Neural cell (in vitro differentiated cells): ENCODE measurements at regions not wholly inside any gene's neighbourhood (a gene's known extent, or its start where the extent isn't known, plus 50 kb on each side); places are given as distances from the start of the nearest gene placed in this dataset.
A peak's percentile ranks its signal among the peaks of the same experiment; 100 is the strongest.

ENCODE experiments used
- H2AFZ ChIP-seq: fragments of 200-600, 300-800 bp; sonication (generic), shearing (Covaris generic); 2 replicates; pipeline ENCODE4 v1.6.0; 2014; ENCODE audit warnings: low read depth, mild to moderate bottlenecking, antibody characterized with exemption, low read length, moderate library complexity
- H3F3A ChIP-seq: fragments of 200-600 bp; shearing (Covaris generic); 2 replicates; pipeline ENCODE4 v1.6.1; 2016; ENCODE audit warnings: mild to moderate bottlenecking, moderate library complexity, mixed read lengths, antibody characterized with exemption, low read length; ENCODE audit not compliant: insufficient read depth, poor library complexity, severe bottlenecking
- H3K27ac ChIP-seq: fragments of 200-600, 300-800 bp; sonication (generic), shearing (Covaris generic); 2 replicates; pipeline ENCODE4 v1.5.1; 2014; ENCODE audit warnings: mild to moderate bottlenecking, low read length, moderate library complexity
- H3K27me3 ChIP-seq: fragments of 300-800, 200-600 bp; sonication (generic), shearing (Covaris generic); 2 replicates; pipeline ENCODE4 v1.6.0; 2014; ENCODE audit warnings: mild to moderate bottlenecking, low read depth, low read length, moderate library complexity; ENCODE audit not compliant: insufficient read depth
- H3K36me3 ChIP-seq: fragments of 300-800, 200-600 bp; sonication (generic), shearing (Covaris generic); 2 replicates; pipeline ENCODE4 v1.5.1; 2014; ENCODE audit warnings: mild to moderate bottlenecking, antibody characterized with exemption, low read length, moderate library complexity; ENCODE audit not compliant: insufficient read depth
- H3K4me2 ChIP-seq: fragments of 300-800, 200-600 bp; sonication (generic), shearing (Covaris generic); 2 replicates; pipeline ENCODE4 v1.6.0; 2014; ENCODE audit warnings: mild to moderate bottlenecking, low read length
- H3K4me3 ChIP-seq: fragments of 300-800, 200-600 bp; sonication (generic), shearing (Covaris generic); 2 replicates; pipeline ENCODE4 v1.5.1; 2014; ENCODE audit warnings: mild to moderate bottlenecking, low read length, moderate library complexity
- H3K79me2 ChIP-seq: fragments of 200-600 bp; shearing (Covaris generic); replicated peaks from 2 replicates; pipeline ENCODE4 v1.6.0; 2014; ENCODE audit warnings: mild to moderate bottlenecking, low read length, moderate library complexity; ENCODE audit not compliant: insufficient read depth
- H3K9ac ChIP-seq: fragments of 300-800, 200-600 bp; sonication (generic), shearing (Covaris generic); 2 replicates; pipeline ENCODE4 v1.6.1; 2016; ENCODE audit warnings: mild to moderate bottlenecking, low read length, mixed read lengths
- H3K9me2 ChIP-seq: fragments of 200-600 bp; shearing (Covaris generic); 2 replicates; pipeline ENCODE4 v1.6.1; 2016; ENCODE audit warnings: mild to moderate bottlenecking, low read length, mixed read lengths; ENCODE audit not compliant: insufficient read depth
- H3K9me3 ChIP-seq: fragments of 200-600, 300-800 bp; sonication (generic), shearing (Covaris generic); 2 replicates; pipeline ENCODE4 v1.6.1; 2016; ENCODE audit warnings: mild to moderate bottlenecking, mixed run types, low read length, moderate library complexity, mixed read lengths
- H4K20me1 ChIP-seq: fragments of 200-600 bp; shearing (Covaris generic); 2 replicates; pipeline ENCODE4 v1.6.1; 2016; ENCODE audit warnings: mild to moderate bottlenecking, mixed run types; ENCODE audit not compliant: insufficient read depth
- EP300 ChIP-seq: fragments of 450-650 bp; conservative IDR thresholded peaks from 2 replicates; pipeline ENCODE4 v1.6.1; 2014; ENCODE audit warnings: antibody characterized with exemption, mild to moderate bottlenecking, moderate library complexity; ENCODE audit not compliant: poor library complexity, severe bottlenecking
- EZH2 ChIP-seq: fragments of 200-600, 300-800 bp; shearing (Covaris generic), sonication (generic); IDR thresholded peaks from 2 replicates; pipeline ENCODE4 v1.6.1; 2014; ENCODE audit warnings: antibody characterized with exemption, low read length, borderline replicate concordance, mild to moderate bottlenecking; ENCODE audit not compliant: insufficient read depth, poor library complexity, severe bottlenecking
- POLR2AphosphoS5 ChIP-seq: IDR thresholded peaks from 2 replicates; pipeline ENCODE4 v1.6.1; 2012
- RAD21 ChIP-seq: fragments of 450-650 bp; conservative IDR thresholded peaks from 2 replicates; pipeline ENCODE4 v1.6.1; 2014; ENCODE audit warnings: antibody characterized with exemption, mild to moderate bottlenecking, moderate library complexity
- SMC3 ChIP-seq: fragments of 450-650 bp; conservative IDR thresholded peaks from 2 replicates; pipeline ENCODE4 v1.6.1; 2014; ENCODE audit warnings: antibody characterized with exemption, mild to moderate bottlenecking, moderate library complexity; ENCODE audit not compliant: poor library complexity
- TF ChIP-seq, protein P1 (sequence below): IDR thresholded peaks from 2 replicates; pipeline ENCODE4 v1.6.1; 2012; ENCODE audit warnings: borderline replicate concordance
- TF ChIP-seq, protein P2 (sequence below): fragments of 450-650 bp; IDR thresholded peaks from 2 replicates; pipeline ENCODE4 v1.5.1; 2014; ENCODE audit warnings: antibody characterized with exemption, mild to moderate bottlenecking, moderate library complexity; ENCODE audit not compliant: poor library complexity, severe bottlenecking

DNA sequence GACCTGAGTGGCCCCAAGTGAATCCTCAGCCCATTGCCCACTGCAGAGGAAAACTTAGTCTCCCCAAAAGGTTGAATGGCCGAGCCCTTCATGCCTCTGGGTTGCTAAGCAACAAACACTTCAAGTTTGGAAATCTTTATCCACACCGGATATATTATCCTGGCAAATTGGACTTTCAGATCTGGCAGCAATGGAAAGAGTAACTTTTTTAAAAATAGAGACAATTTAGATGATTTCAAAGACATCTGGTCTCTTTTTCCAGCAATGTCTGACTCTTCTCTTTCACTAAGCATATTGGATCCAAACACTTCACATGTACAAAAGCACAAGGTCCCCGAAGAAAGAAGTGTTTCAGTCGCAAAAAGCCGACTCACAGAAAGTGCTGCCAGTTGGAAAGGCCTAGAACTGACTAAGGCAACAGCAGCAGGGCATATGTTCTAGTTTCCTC is 505.3 kb downstream of the SOX6 start:
- Histone ChIP-seq H3K4me3 (no peak overlapping the region), H3K27me3 (no peaks in the 10 kb centered on the region), H2AFZ (no peak overlapping the region), H3K36me3 (no peaks in the 10 kb centered on the region), H3K79me2 (no peaks in the 10 kb centered on the region), H3F3A (no peaks in the 10 kb centered on the region), H3K9ac (no peak overlapping the region), H3K9me3 (no peaks in the 10 kb centered on the region), H3K27ac (no peak overlapping the region), H3K9me2 (no peaks in the 10 kb centered on the region), H4K20me1 (no peaks in the 10 kb centered on the region), H3K4me2 (no peak overlapping the region)
- TF ChIP-seq, protein P1, sequence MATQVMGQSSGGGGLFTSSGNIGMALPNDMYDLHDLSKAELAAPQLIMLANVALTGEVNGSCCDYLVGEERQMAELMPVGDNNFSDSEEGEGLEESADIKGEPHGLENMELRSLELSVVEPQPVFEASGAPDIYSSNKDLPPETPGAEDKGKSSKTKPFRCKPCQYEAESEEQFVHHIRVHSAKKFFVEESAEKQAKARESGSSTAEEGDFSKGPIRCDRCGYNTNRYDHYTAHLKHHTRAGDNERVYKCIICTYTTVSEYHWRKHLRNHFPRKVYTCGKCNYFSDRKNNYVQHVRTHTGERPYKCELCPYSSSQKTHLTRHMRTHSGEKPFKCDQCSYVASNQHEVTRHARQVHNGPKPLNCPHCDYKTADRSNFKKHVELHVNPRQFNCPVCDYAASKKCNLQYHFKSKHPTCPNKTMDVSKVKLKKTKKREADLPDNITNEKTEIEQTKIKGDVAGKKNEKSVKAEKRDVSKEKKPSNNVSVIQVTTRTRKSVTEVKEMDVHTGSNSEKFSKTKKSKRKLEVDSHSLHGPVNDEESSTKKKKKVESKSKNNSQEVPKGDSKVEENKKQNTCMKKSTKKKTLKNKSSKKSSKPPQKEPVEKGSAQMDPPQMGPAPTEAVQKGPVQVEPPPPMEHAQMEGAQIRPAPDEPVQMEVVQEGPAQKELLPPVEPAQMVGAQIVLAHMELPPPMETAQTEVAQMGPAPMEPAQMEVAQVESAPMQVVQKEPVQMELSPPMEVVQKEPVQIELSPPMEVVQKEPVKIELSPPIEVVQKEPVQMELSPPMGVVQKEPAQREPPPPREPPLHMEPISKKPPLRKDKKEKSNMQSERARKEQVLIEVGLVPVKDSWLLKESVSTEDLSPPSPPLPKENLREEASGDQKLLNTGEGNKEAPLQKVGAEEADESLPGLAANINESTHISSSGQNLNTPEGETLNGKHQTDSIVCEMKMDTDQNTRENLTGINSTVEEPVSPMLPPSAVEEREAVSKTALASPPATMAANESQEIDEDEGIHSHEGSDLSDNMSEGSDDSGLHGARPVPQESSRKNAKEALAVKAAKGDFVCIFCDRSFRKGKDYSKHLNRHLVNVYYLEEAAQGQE: no peak
- TF ChIP-seq, protein P2, sequence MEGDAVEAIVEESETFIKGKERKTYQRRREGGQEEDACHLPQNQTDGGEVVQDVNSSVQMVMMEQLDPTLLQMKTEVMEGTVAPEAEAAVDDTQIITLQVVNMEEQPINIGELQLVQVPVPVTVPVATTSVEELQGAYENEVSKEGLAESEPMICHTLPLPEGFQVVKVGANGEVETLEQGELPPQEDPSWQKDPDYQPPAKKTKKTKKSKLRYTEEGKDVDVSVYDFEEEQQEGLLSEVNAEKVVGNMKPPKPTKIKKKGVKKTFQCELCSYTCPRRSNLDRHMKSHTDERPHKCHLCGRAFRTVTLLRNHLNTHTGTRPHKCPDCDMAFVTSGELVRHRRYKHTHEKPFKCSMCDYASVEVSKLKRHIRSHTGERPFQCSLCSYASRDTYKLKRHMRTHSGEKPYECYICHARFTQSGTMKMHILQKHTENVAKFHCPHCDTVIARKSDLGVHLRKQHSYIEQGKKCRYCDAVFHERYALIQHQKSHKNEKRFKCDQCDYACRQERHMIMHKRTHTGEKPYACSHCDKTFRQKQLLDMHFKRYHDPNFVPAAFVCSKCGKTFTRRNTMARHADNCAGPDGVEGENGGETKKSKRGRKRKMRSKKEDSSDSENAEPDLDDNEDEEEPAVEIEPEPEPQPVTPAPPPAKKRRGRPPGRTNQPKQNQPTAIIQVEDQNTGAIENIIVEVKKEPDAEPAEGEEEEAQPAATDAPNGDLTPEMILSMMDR: no peak
- TF ChIP-seq SMC3: no peak
- TF ChIP-seq EP300: no peak
- no peak for TF ChIP-seq EZH2
- no peak for TF ChIP-seq POLR2AphosphoS5

DNA sequence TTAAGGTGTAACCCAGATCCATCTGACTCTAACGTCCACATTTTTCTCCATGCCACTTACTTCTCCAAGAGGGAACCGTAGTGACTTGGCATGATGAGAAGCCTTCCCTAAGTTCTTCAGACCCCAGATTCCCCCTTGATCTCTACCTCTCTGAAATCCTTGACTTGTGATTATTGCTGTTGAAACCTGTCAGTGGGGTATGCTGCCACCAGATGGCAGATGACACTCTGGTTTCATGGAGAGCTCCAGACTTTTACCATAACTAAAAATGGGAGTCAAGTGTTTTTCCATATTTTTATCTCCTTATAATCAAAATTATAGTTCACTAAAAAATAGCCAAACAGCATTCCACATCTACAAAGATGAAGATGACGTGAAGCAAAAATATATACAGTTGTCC is 504.2 kb downstream of the SOX6 start:
- no peaks in the 10 kb centered on the region for H3F3A ChIP-seq
- H3K36me3 ChIP-seq: no peaks in the 10 kb centered on the region
- H3K9ac ChIP-seq: no peak overlapping the region
- no peaks in the 10 kb centered on the region for H3K79me2 ChIP-seq
- no peak overlapping the region for H3K4me3 ChIP-seq
- H3K9me2 ChIP-seq: no peaks in the 10 kb centered on the region
- no peaks in the 10 kb centered on the region for H3K9me3 ChIP-seq
- H3K27ac ChIP-seq: no peak overlapping the region
- no peaks in the 10 kb centered on the region for H3K27me3 ChIP-seq
- H3K4me2 ChIP-seq: no peak overlapping the region
- H4K20me1 ChIP-seq: no peaks in the 10 kb centered on the region
- peak; percentile 25 for TF ChIP-seq RAD21
- no peak for TF ChIP-seq EP300
- TF ChIP-seq, protein P2: peak; percentile 30
- no peak for TF ChIP-seq SMC3
- H2AFZ ChIP-seq: no peak overlapping the region
